Epithelial cell of esophagus (primary cell): ENCODE measurements at regions not wholly inside any gene's neighbourhood (a gene's known extent, or its start where the extent isn't known, plus 50 kb on each side); places are given as distances from the start of the nearest gene placed in this dataset.

Experiments used
- DNase-seq: peaks from one replicate; pipeline ENCODE4 v3.0.0; 2010; ENCODE audit warnings: low read depth
- H3K4me3 ChIP-seq: 2 replicates; pipeline ENCODE4 v1.5.1; 2011; ENCODE audit warnings: mild to moderate bottlenecking, low read length, control low read depth
- CTCF ChIP-seq: IDR thresholded peaks from 2 replicates; pipeline ENCODE4 v1.5.1; 2011; ENCODE audit warnings: low read depth, mild to moderate bottlenecking, low read length, control low read depth, inconsistent platforms; ENCODE audit not compliant: insufficient read depth; ENCODE audit errors: missing control alignments

- DNase-seq: no peak
- no peak for TF ChIP-seq CTCF
- H3K4me3 ChIP-seq: no peak overlapping the region
These were observed 302.2 kb upstream of the ESRRG start for GRCh38 chr1:217025381-217025780.

GRCh38 chr1:217024911-217025310 is 301.7 kb upstream of the ESRRG start:
- no peak for TF ChIP-seq CTCF
- no peak for DNase-seq

GRCh38 chr1:217021956-217022355 is 298.7 kb upstream of the ESRRG start:
- no peak for TF ChIP-seq CTCF
- H3K4me3 ChIP-seq: no peak overlapping the region
- DNase-seq: no peak

More at GRCh38 chr1:217024911-217025310, 301.7 kb upstream of the ESRRG start:
- no peak overlapping the region for H3K4me3 ChIP-seq

GRCh38 chr1:217021400-217021799 is 298.2 kb upstream of the ESRRG start:
- no peak for TF ChIP-seq CTCF
- no peak overlapping the region for H3K4me3 ChIP-seq
- peak; percentile 13 for DNase-seq

GRCh38 chr1:217019475-217019874 is 296.2 kb upstream of the ESRRG start:
- no peak overlapping the region for H3K4me3 ChIP-seq
- no peak for TF ChIP-seq CTCF
- no peak for DNase-seq

- DNase-seq: peak; percentile 11
- no peak for TF ChIP-seq CTCF
- H3K4me3 ChIP-seq: no peak overlapping the region
These were observed 295.4 kb upstream of the ESRRG start for GRCh38 chr1:217018648-217019047.

GRCh38 chr1:217017165-217017564 is 293.9 kb upstream of the ESRRG start:
- no peak for DNase-seq
- no peak for TF ChIP-seq CTCF

More at GRCh38 chr1:217017165-217017564, 293.9 kb upstream of the ESRRG start:
- H3K4me3 ChIP-seq: no peak overlapping the region
